RKO (cell line): ENCODE measurements at regions not wholly inside any gene's neighbourhood (a gene's known extent, or its start where the extent isn't known, plus 50 kb on each side); places are given as distances from the start of the nearest gene placed in this dataset.

Source experiments
- DNase-seq: peaks from one replicate; pipeline ENCODE4 v3.0.0-alpha.2; 2016; ENCODE audit warnings: low spot score

DNA sequence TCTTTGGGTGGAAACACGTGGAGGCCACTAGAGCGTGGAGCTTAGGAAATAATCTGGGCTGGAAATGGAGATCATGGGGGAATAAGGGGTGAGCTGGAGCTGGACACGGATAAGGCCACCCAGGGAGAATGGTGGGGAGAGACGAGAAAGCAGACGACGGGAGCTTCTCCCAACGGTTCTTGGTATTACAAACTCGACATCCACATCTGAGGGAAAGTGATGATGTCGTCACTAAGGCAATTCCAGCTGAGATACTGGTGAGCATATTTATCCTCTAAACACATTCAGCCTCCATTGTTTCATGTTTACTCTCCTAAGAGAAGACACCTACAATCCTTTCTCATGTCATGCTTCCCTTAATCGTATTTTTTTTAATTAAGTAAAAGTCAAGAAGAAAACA is 50.2 kb upstream of the SNX9 start:
- no peak for DNase-seq
